Epithelial cell of proximal tubule (primary cell): ENCODE measurements at regions not wholly inside any gene's neighbourhood (a gene's known extent, or its start where the extent isn't known, plus 50 kb on each side); places are given as distances from the start of the nearest gene placed in this dataset.
"Not testable (repeated sequence)": the region's sequence is repeated elsewhere in the genome, so short reads cannot be mapped to it uniquely, and the experiment has no call there.

Source experiments
- DNase-seq: peaks from one replicate; pipeline ENCODE4 v3.0.0-alpha.2; 2011; ENCODE audit warnings: low read depth
- H3K4me3 ChIP-seq: 2 replicates; pipeline ENCODE4 v1.5.1; 2011; ENCODE audit warnings: low read depth, mild to moderate bottlenecking, low read length
- CTCF ChIP-seq: conservative IDR thresholded peaks from 2 replicates; pipeline ENCODE4 v1.5.1; 2012; ENCODE audit warnings: low read depth, mild to moderate bottlenecking, low read length

- no peak for DNase-seq
- TF ChIP-seq CTCF = no peak
These were observed 334.5 kb upstream of the KCNMB2 start for GRCh38 chr3:178201714-178202113.

GRCh38 chr3:178202194-178202593 is 334.0 kb upstream of the KCNMB2 start:
- DNase-seq = no peak
- TF ChIP-seq CTCF = no peak
- H3K4me3 ChIP-seq = no peak overlapping the region

More at GRCh38 chr3:178201714-178202113, 334.5 kb upstream of the KCNMB2 start:
- H3K4me3 ChIP-seq = no peak overlapping the region

DNA sequence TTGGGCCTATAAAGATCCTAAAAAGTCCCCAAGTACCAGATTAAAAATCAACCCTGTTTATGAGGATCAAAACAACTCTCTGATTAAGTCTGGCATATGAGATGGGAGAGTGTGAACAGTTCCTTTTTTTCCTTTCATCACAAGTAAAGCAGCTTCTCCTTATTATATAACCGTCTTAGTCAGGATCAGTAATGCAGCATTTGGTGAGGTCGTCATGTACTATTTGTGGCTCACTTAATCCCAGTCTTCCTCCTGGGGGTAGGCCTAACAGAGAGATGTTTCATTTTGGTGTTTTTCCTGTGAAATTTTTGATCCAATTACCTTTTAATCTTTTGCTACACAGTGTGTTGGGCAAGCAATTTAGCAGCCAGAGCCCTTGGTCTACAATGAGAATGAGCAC is 333.1 kb upstream of the KCNMB2 start:
- no peak overlapping the region for H3K4me3 ChIP-seq
- no peak for DNase-seq
- no peak for TF ChIP-seq CTCF

GRCh38 chr3:178203650-178204049 is 332.6 kb upstream of the KCNMB2 start:
- DNase-seq = no peak
- no peak for TF ChIP-seq CTCF
- H3K4me3 ChIP-seq = no peak overlapping the region

DNA sequence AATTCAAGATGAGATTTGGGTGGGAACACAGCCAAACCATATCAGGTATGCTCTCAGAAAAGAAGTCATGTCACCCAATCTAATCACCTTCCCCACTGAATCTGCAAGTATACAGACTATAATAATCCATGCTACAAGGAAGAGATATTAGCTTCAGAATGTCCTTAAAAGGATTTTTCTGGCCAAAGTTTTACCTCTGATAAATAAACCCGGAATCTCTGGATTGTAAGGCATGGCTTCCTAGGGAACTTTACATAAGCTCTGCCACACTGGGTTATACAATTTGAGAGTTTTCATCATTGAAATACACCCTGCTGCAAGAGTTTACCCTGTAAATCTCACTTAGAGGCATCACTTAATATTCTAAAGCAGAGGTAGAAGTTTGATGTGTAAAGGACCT is 330.5 kb upstream of the KCNMB2 start:
- no peak for DNase-seq
- H3K4me3 ChIP-seq = no peak overlapping the region
- TF ChIP-seq CTCF = no peak

GRCh38 chr3:178206521-178206920 is 329.7 kb upstream of the KCNMB2 start:
- DNase-seq = no peak
- no peak for TF ChIP-seq CTCF
- no peak overlapping the region for H3K4me3 ChIP-seq

- H3K4me3 ChIP-seq, DNase-seq: not testable (repeated sequence)
These were observed 329.1 kb upstream of the KCNMB2 start for GRCh38 chr3:178207161-178207560.

DNA sequence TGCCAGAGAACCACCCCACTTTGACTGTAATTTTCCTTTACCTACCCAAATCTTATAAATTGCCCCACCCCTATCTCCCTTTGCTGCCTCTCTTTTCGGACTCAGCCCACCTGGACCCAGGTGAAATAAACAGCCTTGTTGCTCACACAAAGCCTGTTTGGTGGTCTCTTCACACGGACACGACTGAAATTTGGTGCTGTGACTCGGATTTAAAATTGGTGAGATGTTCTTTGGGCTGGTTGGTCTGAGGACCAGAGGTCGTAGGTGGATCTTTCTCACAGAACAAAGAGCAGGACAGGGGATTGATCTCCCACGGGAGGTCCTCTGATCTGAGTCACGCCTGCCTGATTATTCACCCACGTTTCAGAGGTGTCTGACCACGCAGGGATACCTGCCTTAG is 328.6 kb upstream of the KCNMB2 start:
- not testable (repeated sequence) for H3K4me3 ChIP-seq, DNase-seq

DNA sequence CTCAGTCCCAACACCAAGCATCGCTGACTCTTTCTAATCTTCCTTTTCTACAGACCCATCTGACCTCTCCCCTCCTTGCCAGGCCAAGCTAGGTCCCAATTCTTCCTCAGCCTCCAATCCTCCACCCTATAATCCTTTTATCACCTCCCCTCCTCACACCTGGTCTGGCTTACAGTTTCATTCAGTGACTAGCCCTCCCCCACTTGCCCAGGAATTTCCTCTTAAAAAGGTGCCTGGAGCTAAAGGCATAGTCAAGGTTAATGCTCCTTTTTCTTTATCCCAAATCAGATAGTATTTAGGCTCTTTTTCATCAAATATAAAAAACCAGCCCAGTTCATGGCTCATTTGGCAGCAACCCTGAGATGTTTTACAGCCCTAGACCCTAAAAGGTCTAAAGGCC is 327.1 kb upstream of the KCNMB2 start:
- DNase-seq, H3K4me3 ChIP-seq: not testable (repeated sequence)

- not testable (repeated sequence) for H3K4me3 ChIP-seq, DNase-seq
These were observed 326.6 kb upstream of the KCNMB2 start for GRCh38 chr3:178209618-178210017.

DNA sequence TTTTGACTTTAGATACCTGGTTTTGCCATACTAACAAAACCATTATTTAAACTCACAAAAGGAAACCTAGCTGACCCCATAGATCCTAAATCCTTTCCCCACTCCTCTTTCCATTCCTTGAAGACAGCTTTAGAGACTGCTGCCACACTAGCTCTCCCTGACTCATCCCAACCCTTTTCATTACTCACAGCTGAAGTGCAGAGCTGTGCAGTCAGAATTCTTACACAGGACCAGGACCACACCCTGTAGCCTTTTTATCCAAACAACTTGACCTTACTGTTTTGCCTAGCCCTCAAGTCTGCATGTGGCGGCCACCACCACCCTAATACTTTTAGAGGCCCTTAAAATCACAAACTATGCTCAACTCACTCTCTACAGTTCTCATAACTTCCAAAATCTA is 325.1 kb upstream of the KCNMB2 start:
- H3K4me3 ChIP-seq, DNase-seq: not testable (repeated sequence)
